Spleen (tissue), 7 donors: ENCODE measurements at regions not wholly inside any gene's neighbourhood (a gene's known extent, or its start where the extent isn't known, plus 50 kb on each side); places are given as distances from the start of the nearest gene placed in this dataset.

Experiments used
- CTCF ChIP-seq, 11 experiments: fragments of 200-600 bp in 7 of 11; fragments of 450-650 bp in 4 of 11; sonication (generic) in 4 of 11; IDR thresholded peaks in 8 of 11; conservative IDR thresholded peaks in 3 of 11; 1 replicate in 7 of 11; 2 replicates in 4 of 11; pipeline versions ENCODE4 v1.4.0 to v1.8.0; 2016 to 2021; ENCODE audit warnings: antibody characterized with exemption in 11 of 11, inconsistent platforms in 4 of 11, mild to moderate bottlenecking in 1 of 11
- POLR2A ChIP-seq, 3 donors: fragments of 450-650 bp; IDR thresholded peaks; one replicate each; pipeline ENCODE4 v1.5.1; 2017; ENCODE audit warnings: antibody characterized with exemption in 3 of 3, mild to moderate bottlenecking in 1 of 3
- POLR2AphosphoS5 ChIP-seq, 3 donors: sonication (generic); formaldehyde crosslinking; IDR thresholded peaks; one replicate each; pipeline ENCODE4 v1.5.1; 2017; ENCODE audit warnings: antibody characterized with exemption in 3 of 3
- donor health status: DM: no; HTN: no; CAD: no; lungs with moderate emphysema.
- donor health status: DM: no; HTN: no; CAD: no.
- donor health status: DM: no; HTN: no; CAD: no.

DNA sequence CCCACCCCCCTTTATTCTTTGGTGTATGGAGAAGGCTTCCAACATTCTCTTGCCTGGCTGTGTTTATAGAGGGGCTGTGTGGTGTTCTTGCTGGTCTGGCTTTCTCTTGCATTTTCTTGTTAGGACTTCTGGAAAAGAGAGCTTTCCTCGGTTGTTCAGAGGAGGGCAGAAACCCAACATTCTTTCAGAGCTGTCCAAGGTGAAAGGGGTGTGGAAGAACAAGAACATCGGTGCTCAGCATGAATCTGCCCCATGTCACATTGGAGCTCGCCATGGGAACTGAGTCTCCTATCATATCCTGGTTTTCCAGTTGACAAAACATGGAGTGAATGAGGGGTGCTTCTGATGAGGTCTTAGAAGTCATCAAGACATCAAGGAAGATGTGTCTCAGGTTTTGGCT, 281.8 kb downstream of the RNF144B start:
- TF ChIP-seq CTCF (IDR thresholded peaks at IDR 0.05 in 8 of 11, conservative IDR thresholded peaks at IDR 0.05 in 3 of 11) (no peak), POLR2A (IDR thresholded peaks at IDR 0.05) (no peak), POLR2AphosphoS5 (IDR thresholded peaks at IDR 0.05) (no peak)
